ENCODE measurements at regions not wholly inside any gene's neighbourhood (a gene's known extent, or its start where the extent isn't known, plus 50 kb on each side); places are given as distances from the start of the nearest gene placed in this dataset.

DNA sequence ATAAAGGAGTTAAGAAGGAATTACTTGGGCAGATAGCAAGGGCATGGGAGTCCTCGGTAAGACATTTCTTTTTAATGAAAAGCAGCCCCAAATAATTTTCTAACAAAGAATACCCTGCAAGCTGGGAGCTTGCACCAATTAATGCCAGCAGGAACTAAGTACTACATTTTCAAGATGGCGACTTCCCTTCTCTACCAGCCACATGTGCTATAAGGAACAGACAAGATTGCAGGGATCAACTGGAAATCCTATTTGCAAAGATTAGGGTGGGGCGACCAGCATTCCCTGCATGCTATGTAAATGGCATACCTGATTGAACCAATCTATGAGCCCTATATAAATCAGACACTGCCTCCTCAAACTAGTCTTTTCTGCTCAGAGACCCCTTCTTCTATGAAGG lies 827.5 kb downstream of the ADCYAP1 start:
- H3K9me3 Mint-ChIP-seq (ENCODE audit: unreplicated experiment), result no peaks in the 10 kb centered on the region

DNA sequence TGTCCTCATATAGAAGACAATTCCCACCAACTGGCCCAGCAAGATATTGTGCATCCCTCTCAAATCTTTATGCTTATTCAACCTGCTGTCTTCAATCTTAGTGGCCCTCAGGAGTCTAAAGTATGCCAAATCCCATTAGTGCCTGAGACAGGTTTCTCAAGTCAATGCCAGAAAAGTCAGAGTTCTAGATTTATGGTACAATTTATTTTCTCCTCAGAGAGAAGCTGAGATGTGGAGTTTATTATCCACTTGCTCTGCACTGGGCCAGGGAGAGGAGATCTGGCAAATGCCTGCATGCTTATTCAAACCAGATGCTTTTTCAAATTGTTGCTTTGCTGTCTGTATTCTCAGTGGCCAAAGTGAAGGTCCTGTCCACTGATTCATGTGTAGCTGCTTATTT lies 825.2 kb downstream of the METTL4 start:
- no peak overlapping the region for H3K27ac Mint-ChIP-seq (ENCODE audit: unreplicated experiment)
- no peaks in the 10 kb centered on the region for H3K36me3 Mint-ChIP-seq (ENCODE audit: low read depth, unreplicated experiment)
- TF ChIP-seq, protein P1, sequence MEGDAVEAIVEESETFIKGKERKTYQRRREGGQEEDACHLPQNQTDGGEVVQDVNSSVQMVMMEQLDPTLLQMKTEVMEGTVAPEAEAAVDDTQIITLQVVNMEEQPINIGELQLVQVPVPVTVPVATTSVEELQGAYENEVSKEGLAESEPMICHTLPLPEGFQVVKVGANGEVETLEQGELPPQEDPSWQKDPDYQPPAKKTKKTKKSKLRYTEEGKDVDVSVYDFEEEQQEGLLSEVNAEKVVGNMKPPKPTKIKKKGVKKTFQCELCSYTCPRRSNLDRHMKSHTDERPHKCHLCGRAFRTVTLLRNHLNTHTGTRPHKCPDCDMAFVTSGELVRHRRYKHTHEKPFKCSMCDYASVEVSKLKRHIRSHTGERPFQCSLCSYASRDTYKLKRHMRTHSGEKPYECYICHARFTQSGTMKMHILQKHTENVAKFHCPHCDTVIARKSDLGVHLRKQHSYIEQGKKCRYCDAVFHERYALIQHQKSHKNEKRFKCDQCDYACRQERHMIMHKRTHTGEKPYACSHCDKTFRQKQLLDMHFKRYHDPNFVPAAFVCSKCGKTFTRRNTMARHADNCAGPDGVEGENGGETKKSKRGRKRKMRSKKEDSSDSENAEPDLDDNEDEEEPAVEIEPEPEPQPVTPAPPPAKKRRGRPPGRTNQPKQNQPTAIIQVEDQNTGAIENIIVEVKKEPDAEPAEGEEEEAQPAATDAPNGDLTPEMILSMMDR (IDR thresholded peaks at IDR 0.05; ENCODE audit: unreplicated experiment), result no peak

More for the DNA sequence above, 827.5 kb downstream of the ADCYAP1 start:
- H3K27me3 Mint-ChIP-seq (ENCODE audit: unreplicated experiment), result no peaks in the 10 kb centered on the region
- H3K27ac Mint-ChIP-seq (ENCODE audit: unreplicated experiment), result no peak overlapping the region
- TF ChIP-seq, protein P1 (IDR thresholded peaks at IDR 0.05; ENCODE audit: unreplicated experiment), result no peak
- H3K36me3 Mint-ChIP-seq (ENCODE audit: low read depth, unreplicated experiment), result no peaks in the 10 kb centered on the region
- no peaks in the 10 kb centered on the region for H3K4me1 Mint-ChIP-seq (ENCODE audit: unreplicated experiment)
- no peak for DNase-seq (ENCODE audit: low spot score)
- H3K4me3 Mint-ChIP-seq (ENCODE audit: unreplicated experiment), result no peak overlapping the region

DNA sequence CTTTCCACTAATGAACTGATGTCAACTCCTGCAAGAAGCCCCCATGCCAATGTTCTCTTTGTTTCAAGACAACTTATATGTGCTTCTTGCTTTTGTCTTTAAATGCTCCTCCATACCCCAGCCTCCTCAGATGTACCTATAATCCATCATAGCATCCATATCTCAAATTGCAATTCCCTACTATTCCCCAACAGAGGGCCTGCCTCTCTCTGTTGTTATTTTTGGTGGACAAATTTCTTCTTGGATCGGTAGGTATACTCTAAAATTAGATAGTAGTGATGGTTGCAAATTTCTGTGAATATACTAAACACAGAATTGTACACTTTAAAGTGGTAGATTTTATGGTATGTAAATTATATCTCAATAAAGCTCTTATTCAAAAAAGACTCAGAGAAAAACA lies 820.1 kb downstream of the METTL4 start:
- Mint-ChIP-seq H3K36me3 (ENCODE audit: low read depth, unreplicated experiment) (no peaks in the 10 kb centered on the region), H3K4me1 (ENCODE audit: unreplicated experiment) (peaks cover 3% of the 10 kb centered on the region), H3K9me3 (ENCODE audit: unreplicated experiment) (no peaks in the 10 kb centered on the region), H3K27me3 (ENCODE audit: unreplicated experiment) (peaks cover 1% of the 10 kb centered on the region), H3K27ac (ENCODE audit: unreplicated experiment) (no peak overlapping the region), H3K4me3 (ENCODE audit: unreplicated experiment) (no peak overlapping the region)
- no peak for DNase-seq (ENCODE audit: low spot score)
- TF ChIP-seq, protein P1 (IDR thresholded peaks at IDR 0.05; ENCODE audit: unreplicated experiment), result no peak

More for the DNA sequence above, 825.2 kb downstream of the METTL4 start:
- DNase-seq (ENCODE audit: low spot score), result no peak
- Mint-ChIP-seq H3K4me1 (ENCODE audit: unreplicated experiment) (no peaks in the 10 kb centered on the region), H3K9me3 (ENCODE audit: unreplicated experiment) (no peaks in the 10 kb centered on the region), H3K4me3 (ENCODE audit: unreplicated experiment) (no peak overlapping the region), H3K27me3 (ENCODE audit: unreplicated experiment) (peaks cover 1% of the 10 kb centered on the region)

DNA sequence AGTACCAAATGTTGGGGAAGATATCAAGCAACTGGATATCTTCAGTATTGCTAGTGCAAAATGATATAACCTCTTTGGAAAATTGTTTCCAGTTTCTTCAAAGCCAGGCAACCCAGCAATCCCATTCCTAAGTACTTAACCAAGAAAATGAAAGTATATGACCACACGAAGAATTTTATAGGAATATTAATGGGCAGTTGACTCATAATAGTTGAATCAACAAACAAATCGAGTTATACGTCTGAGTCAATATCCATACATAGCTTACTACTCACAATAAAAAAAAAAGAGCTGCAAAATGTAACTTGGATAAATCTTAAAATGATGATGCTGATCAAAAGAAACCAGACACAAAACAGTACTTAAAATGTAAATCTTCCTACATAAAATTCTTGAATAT lies 810.4 kb downstream of the METTL4 start:
- H3K9me3 Mint-ChIP-seq (ENCODE audit: unreplicated experiment), result no peaks in the 10 kb centered on the region
- peaks cover 2% of the 10 kb centered on the region for H3K4me1 Mint-ChIP-seq (ENCODE audit: unreplicated experiment)
- no peak for DNase-seq (ENCODE audit: low spot score)
- no peak overlapping the region for H3K27ac Mint-ChIP-seq (ENCODE audit: unreplicated experiment)
- H3K36me3 Mint-ChIP-seq (ENCODE audit: low read depth, unreplicated experiment), result no peaks in the 10 kb centered on the region
- H3K27me3 Mint-ChIP-seq (ENCODE audit: unreplicated experiment), result no peaks in the 10 kb centered on the region
- H3K4me3 Mint-ChIP-seq (ENCODE audit: unreplicated experiment), result no peak overlapping the region
- TF ChIP-seq, protein P1 (IDR thresholded peaks at IDR 0.05; ENCODE audit: unreplicated experiment), result no peak

DNA sequence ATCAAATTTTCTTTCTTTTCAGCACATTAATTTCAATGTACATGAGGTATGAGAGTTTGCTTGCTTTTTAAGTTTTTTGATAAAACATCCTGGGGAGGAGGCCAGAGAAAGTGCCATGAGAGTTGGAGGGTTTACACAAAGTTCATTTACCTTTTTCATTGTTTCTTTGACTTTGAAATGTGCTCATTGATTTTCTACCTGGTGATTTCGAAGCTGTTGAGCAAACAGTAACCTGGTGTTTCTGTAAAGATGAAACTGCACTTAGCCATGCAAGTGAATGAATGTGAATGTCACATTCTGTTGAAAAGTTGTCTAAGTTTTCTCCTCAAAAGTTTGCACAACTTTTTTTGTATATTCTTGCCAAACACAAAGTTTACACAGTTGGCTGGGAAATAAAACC lies 797.0 kb downstream of the METTL4 start:
- DNase-seq (ENCODE audit: low spot score), result no peak
- TF ChIP-seq, protein P1 (IDR thresholded peaks at IDR 0.05; ENCODE audit: unreplicated experiment), result no peak
- Mint-ChIP-seq H3K9me3 (ENCODE audit: unreplicated experiment) (no peaks in the 10 kb centered on the region), H3K27me3 (ENCODE audit: unreplicated experiment) (no peaks in the 10 kb centered on the region), H3K4me1 (ENCODE audit: unreplicated experiment) (no peaks in the 10 kb centered on the region), H3K4me3 (ENCODE audit: unreplicated experiment) (no peak overlapping the region), H3K36me3 (ENCODE audit: low read depth, unreplicated experiment) (no peaks in the 10 kb centered on the region), H3K27ac (ENCODE audit: unreplicated experiment) (no peak overlapping the region)
